Ovary (tissue), 7 donors: ENCODE measurements at regions not wholly inside any gene's neighbourhood (a gene's known extent, or its start where the extent isn't known, plus 50 kb on each side); places are given as distances from the start of the nearest gene placed in this dataset.

Experiments
- DNase-seq, 5 donors: peaks; one replicate each; pipeline ENCODE4 v3.0.0-alpha.2; 2019 to 2020
- H3K27ac ChIP-seq, 2 donors: fragments of 200-600 bp; one replicate each; pipeline versions ENCODE4 v1.5.1 to v1.8.0; 2019 to 2022
- H3K27me3 ChIP-seq: fragments of 200-600 bp; one replicate; pipeline ENCODE4 v1.8.0; 2022
- H3K36me3 ChIP-seq: fragments of 200-600 bp; sonication (generic); one replicate; pipeline ENCODE4 v1.5.1; 2019
- H3K4me1 ChIP-seq: one replicate; pipeline ENCODE4 v1.8.1; 2013; ENCODE audit warnings: mild to moderate bottlenecking, moderate library complexity; ENCODE audit not compliant: insufficient read depth
- H3K4me3 ChIP-seq: fragments of 200-600 bp; sonication (generic); one replicate; pipeline ENCODE4 v1.5.1; 2017
- H3K9me3 ChIP-seq, 2 donors: fragments of 200-600 bp in 1 of 2; sonication (generic) in 1 of 2; one replicate each; pipeline versions ENCODE4 v1.5.1 to v1.8.1; 2013 to 2019; ENCODE audit warnings: mild to moderate bottlenecking in 1 of 2, moderate library complexity in 1 of 2
- EP300 ChIP-seq: sonication (generic); formaldehyde crosslinking; IDR thresholded peaks from one replicate; pipeline ENCODE4 v1.6.1; 2017; ENCODE audit warnings: antibody characterized with exemption
- POLR2A ChIP-seq: fragments of 450-650 bp; IDR thresholded peaks from one replicate; pipeline ENCODE4 v1.6.1; 2017; ENCODE audit warnings: antibody characterized with exemption, mild to moderate bottlenecking, moderate library complexity
- WGBS, 3 donors: extraction: QIAGEN DNeasy Blood & Tissue Kit in 1 of 3; methylation state at CpG; one replicate each; pipeline versions ENCODE4 v1.1.5 to v1.1.7; 2013 to 2017; 5-methylcytosine and 5-hydroxymethylcytosine counted together
- intact Hi-C, 4 donors: fragments of 100-400 bp; cut with DNase I; formaldehyde crosslinking; loops; one replicate each; pipeline versions ENCODE4 v1.11.0 to v1.15.1; 2022 to 2023
- TF ChIP-seq, protein P1 (sequence below), 3 donors: fragments of 450-650 bp in 2 of 3; fragments of 200-600 bp in 1 of 3; IDR thresholded peaks; one replicate each; pipeline versions ENCODE4 v1.5.1 to v1.8.0; 2016 to 2022; ENCODE audit warnings: antibody characterized with exemption in 3 of 3, mild to moderate bottlenecking in 1 of 3
- donor health status: DM: no; HTN: no; CAD: no; lungs with moderate emphysema.
- donor health status: DM: no; HTN: no; CAD: no.
- donor health status: Bipolar disorder and iron deficiency.
- donor health status: DM: no; HTN: no; CAD: no.
- donor health status: DM: yes; HTN: yes; CAD: no.

DNA sequence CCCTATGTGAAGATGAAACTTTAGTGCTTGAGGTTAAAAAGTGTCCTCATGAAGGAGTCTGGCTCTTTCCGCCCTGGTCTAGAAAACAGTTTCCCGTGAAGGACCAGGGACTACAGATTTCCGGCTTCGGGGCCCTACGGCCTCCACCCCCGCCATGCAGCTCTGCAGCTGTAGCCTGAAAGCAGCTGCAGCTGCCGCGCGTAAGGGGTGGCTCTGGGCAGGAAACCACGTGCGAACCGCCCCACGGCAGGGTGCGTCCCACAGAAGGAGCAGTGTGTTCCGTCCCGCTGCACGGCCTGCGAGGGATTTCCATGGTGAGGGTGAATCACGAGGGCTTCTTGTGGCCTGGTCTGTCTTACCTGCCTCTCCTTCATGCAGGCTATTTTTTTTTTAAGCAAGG is 117.0 kb downstream of the ERMARD start:
- Histone ChIP-seq H3K27me3 (no peaks in the 10 kb centered on the region), H3K4me1 (no peaks in the 10 kb centered on the region), H3K4me3 (no peak overlapping the region), H3K27ac (no peak overlapping the region), H3K36me3 (no peaks in the 10 kb centered on the region), H3K9me3 (no peaks in the 10 kb centered on the region)
- TF ChIP-seq, protein P1, sequence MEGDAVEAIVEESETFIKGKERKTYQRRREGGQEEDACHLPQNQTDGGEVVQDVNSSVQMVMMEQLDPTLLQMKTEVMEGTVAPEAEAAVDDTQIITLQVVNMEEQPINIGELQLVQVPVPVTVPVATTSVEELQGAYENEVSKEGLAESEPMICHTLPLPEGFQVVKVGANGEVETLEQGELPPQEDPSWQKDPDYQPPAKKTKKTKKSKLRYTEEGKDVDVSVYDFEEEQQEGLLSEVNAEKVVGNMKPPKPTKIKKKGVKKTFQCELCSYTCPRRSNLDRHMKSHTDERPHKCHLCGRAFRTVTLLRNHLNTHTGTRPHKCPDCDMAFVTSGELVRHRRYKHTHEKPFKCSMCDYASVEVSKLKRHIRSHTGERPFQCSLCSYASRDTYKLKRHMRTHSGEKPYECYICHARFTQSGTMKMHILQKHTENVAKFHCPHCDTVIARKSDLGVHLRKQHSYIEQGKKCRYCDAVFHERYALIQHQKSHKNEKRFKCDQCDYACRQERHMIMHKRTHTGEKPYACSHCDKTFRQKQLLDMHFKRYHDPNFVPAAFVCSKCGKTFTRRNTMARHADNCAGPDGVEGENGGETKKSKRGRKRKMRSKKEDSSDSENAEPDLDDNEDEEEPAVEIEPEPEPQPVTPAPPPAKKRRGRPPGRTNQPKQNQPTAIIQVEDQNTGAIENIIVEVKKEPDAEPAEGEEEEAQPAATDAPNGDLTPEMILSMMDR (IDR thresholded peaks at IDR 0.05) = no peak
- TF ChIP-seq EP300 = no peak
- TF ChIP-seq POLR2A = no peak
- DNase-seq = peak in 1 of 5 donors; percentile 49
- intact Hi-C loops = no loop called here
- 70 to 89% (median 77%) methylated on average over 19 of the region's 19 CpGs for WGBS, 3 donors

DNA sequence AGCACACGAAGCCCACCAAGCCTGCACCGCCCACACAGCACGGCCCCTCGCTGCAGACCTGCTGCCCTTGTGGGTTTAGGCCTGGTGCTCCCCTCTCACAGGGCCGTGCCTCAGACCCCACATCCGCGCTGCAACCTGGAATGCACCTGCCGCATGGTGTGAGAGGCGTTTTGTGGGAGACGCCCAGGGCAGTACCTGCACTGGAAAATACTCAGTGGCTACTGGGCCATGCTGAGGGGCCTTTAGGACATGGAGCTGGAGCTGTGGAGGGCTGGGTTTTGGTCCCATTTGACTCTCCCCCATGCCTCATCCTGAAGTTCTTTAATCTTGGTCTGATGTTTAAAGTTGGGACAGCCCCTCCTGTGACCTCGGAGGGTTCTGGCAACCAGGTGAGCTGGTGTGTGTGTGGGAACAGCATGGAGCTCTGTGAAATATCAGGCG is 116.3 kb downstream of the ERMARD start:
- WGBS, 3 donors = 82 to 89% (median 86%) methylated on average over 12 of the region's 12 CpGs
- no peaks in the 10 kb centered on the region for H3K9me3 ChIP-seq
- no peak overlapping the region for H3K27ac ChIP-seq

DNA sequence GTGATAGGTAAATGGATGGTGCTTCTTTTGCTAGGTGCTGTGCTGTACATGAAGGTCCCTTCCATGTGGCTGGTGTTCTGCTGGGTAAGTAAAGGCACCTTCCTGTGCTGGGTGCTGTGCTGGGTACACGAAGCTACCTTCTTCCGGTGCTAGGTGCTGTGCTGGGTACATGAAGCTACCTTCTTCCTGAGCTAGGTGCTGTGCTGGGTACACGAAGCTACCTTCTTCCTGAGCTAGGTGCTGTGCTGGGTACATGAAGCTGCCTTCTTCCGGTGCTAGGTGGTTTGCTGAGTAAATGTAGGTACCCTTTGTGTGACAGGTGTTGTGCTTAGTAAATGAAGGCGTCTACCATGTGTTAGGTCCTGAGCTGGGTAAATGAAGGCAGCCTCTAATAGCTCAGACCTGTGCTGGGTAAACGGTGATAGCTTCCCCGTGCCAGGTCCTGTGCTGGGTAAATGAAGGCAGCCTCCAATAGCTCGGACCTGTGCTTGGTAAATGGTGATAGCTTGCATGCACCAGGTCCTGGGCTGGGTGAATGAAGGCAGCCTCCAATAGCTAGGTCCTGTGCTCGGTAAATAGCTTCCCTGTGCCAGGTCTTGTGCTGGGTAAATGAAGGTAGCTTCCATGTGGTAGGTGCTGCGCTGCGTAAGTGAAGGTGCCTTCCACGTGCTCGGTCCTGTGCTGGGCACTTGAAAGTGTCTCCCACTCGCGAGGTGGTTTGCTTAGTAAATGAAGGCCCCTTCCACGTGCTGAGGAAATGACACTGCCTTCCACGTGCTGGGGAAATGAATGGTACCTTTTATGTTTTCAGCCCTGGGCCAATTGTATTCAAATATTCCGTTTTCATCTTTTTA is 115.5 kb downstream of the ERMARD start:
- TF ChIP-seq POLR2A (no peak), EP300 (no peak)
- TF ChIP-seq, protein P1 (IDR thresholded peaks at IDR 0.05) = no peak
- 80 to 85% (median 81%) methylated on average over 18 of the region's 18 CpGs for WGBS, 3 donors
- Histone ChIP-seq H3K4me3 (no peak overlapping the region), H3K4me1 (no peaks in the 10 kb centered on the region), H3K9me3 (no peaks in the 10 kb centered on the region), H3K27ac (no peak overlapping the region), H3K27me3 (no peaks in the 10 kb centered on the region), H3K36me3 (no peaks in the 10 kb centered on the region)
- DNase-seq = no peak
- intact Hi-C loops = no loop called here

More for the DNA sequence above, 116.3 kb downstream of the ERMARD start:
- no peak for TF ChIP-seq POLR2A
- TF ChIP-seq EP300 = no peak
- TF ChIP-seq, protein P1 (IDR thresholded peaks at IDR 0.05) = no peak
- Histone ChIP-seq H3K4me1 (no peaks in the 10 kb centered on the region), H3K36me3 (no peaks in the 10 kb centered on the region), H3K27me3 (no peaks in the 10 kb centered on the region), H3K4me3 (no peak overlapping the region)
- no peak for DNase-seq
- intact Hi-C loops = no loop called here

DNA sequence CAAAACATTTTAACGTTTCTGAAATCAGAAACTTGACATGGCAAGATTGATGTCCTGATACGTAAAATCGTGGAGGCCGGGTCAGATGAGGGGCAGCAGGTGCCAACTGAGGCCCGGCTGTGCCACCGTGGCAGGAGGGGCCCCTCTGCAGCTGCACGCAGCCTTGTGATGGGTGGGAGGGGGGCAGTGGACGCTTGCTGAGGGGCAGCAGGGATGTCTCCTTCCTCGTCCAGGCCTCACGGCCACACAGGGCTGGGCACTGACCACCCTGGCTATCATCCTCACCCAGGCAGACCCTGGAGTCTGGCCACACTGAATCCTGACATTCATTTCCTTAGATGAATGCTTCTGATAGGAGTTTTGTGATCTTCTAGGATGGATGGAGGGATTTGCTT is 114.7 kb downstream of the ERMARD start:
- H3K27me3 ChIP-seq = no peaks in the 10 kb centered on the region

More for the DNA sequence above, 114.7 kb downstream of the ERMARD start:
- H3K4me1 ChIP-seq = peaks cover 5% of the 10 kb centered on the region
- no peak for TF ChIP-seq EP300
- TF ChIP-seq, protein P1 (IDR thresholded peaks at IDR 0.05) = no peak
- no peak for TF ChIP-seq POLR2A
- DNase-seq = no peak
- H3K9me3 ChIP-seq = no peaks in the 10 kb centered on the region
- no peak overlapping the region for H3K4me3 ChIP-seq
- intact Hi-C loops = no loop called here
- 81 to 84% (median 84%) methylated on average over 10 of the region's 10 CpGs for WGBS, 3 donors
- H3K36me3 ChIP-seq = no peaks in the 10 kb centered on the region
- H3K27ac ChIP-seq = no peak overlapping the region
